GM23338 (cell line): ENCODE measurements at regions not wholly inside any gene's neighbourhood (a gene's known extent, or its start where the extent isn't known, plus 50 kb on each side); places are given as distances from the start of the nearest gene placed in this dataset.

ENCODE experiments used
- ATAC-seq: fragments of 200-7000 bp; cut with Tn5 transposase; 3 replicates; pipeline ENCODE4 v1.9.1; 2020
- DNase-seq: peaks from one replicate; pipeline ENCODE4 v3.0.0-alpha.2; 2015; ENCODE audit warnings: low spot score
- H2AFZ ChIP-seq: fragments of 200-600 bp; sonication (generic); 2 replicates; pipeline ENCODE4 v1.8.0; 2016; ENCODE audit warnings: antibody characterized with exemption, mild to moderate bottlenecking, moderate library complexity
- H3F3A ChIP-seq: fragments of 200-600 bp; sonication (generic); replicated peaks from 2 replicates; pipeline ENCODE4 v1.8.0; 2017; ENCODE audit warnings: antibody characterized with exemption, mixed run types, low read depth
- H3K27ac ChIP-seq: fragments of 200-600 bp; sonication (generic); 2 replicates; pipeline ENCODE4 v1.6.1; 2016; ENCODE audit warnings: low read depth
- H3K27me3 ChIP-seq: fragments of 200-600 bp; sonication (generic); 2 replicates; pipeline ENCODE4 v1.8.0; 2016; ENCODE audit warnings: mild to moderate bottlenecking, mixed run types, moderate library complexity; ENCODE audit not compliant: insufficient read depth
- H3K36me3 ChIP-seq: fragments of 200-600 bp; sonication (generic); 2 replicates; pipeline ENCODE4 v1.8.0; 2016; ENCODE audit warnings: mild to moderate bottlenecking; ENCODE audit not compliant: insufficient read depth
- H3K4me1 ChIP-seq: fragments of 200-600 bp; sonication (generic); 2 replicates; pipeline ENCODE4 v1.8.0; 2016; ENCODE audit warnings: mild to moderate bottlenecking, moderate library complexity; ENCODE audit not compliant: insufficient read depth
- H3K4me2 ChIP-seq: fragments of 200-600 bp; sonication (generic); 2 replicates; pipeline ENCODE4 v1.7.1; 2017; ENCODE audit warnings: mixed run types
- H3K4me3 ChIP-seq: fragments of 200-600 bp; sonication (generic); 2 replicates; pipeline ENCODE4 v1.6.1; 2016; ENCODE audit warnings: mixed run types
- H3K79me2 ChIP-seq: fragments of 200-600 bp; sonication (generic); replicated peaks from 2 replicates; pipeline ENCODE4 v1.8.0; 2017; ENCODE audit warnings: mild to moderate bottlenecking; ENCODE audit not compliant: insufficient read depth
- H3K9me2 ChIP-seq: fragments of 200-600 bp; sonication (generic); 2 replicates; pipeline ENCODE4 v1.8.0; 2017; ENCODE audit not compliant: insufficient read depth
- H4K20me1 ChIP-seq: fragments of 200-600 bp; sonication (generic); replicated peaks from 2 replicates; pipeline ENCODE4 v1.8.0; 2017; ENCODE audit warnings: mild to moderate bottlenecking; ENCODE audit not compliant: insufficient read depth
- H3K27ac Mint-ChIP-seq: 2 replicates; pipeline ENCODE4 v1.8.0; 2020; ENCODE audit warnings: inconsistent platforms, mild to moderate bottlenecking, moderate library complexity, mixed read lengths
- H3K27me3 Mint-ChIP-seq: 3 replicates; pipeline ENCODE4 v1.8.0; 2022; ENCODE audit warnings: low read depth, mild to moderate bottlenecking, moderate library complexity, mixed read lengths, inconsistent platforms; ENCODE audit not compliant: insufficient read depth, poor library complexity
- H3K36me3 Mint-ChIP-seq: 3 replicates; pipeline ENCODE4 v1.8.0; 2021; ENCODE audit warnings: low read depth, mild to moderate bottlenecking, inconsistent platforms, moderate library complexity, mixed read lengths
- H3K4me1 Mint-ChIP-seq: 3 replicates; pipeline ENCODE4 v1.8.0; 2020; ENCODE audit warnings: mild to moderate bottlenecking, inconsistent platforms, mixed read lengths
- H3K4me3 Mint-ChIP-seq: 3 replicates; pipeline ENCODE4 v1.8.0; 2021; ENCODE audit warnings: moderate library complexity, mild to moderate bottlenecking, inconsistent platforms, mixed read lengths
- H3K9me3 Mint-ChIP-seq: 3 replicates; pipeline ENCODE4 v1.8.0; 2020; ENCODE audit warnings: moderate library complexity, mild to moderate bottlenecking, inconsistent platforms, mixed read lengths
- CTCF ChIP-seq, 2 experiments: fragments of 200-600 bp in 1 of 2; sonication (generic) in 1 of 2; conservative IDR thresholded peaks; 2 replicates each; pipeline versions ENCODE4 v1.5.1 to v1.6.1; 2016 to 2017; ENCODE audit warnings: antibody characterized with exemption in 2 of 2, low read depth in 2 of 2, mild to moderate bottlenecking in 2 of 2, moderate library complexity in 1 of 2
- ETS1 ChIP-seq: IDR thresholded peaks from 2 replicates; pipeline ENCODE4 v1.6.1; 2016; ENCODE audit warnings: antibody characterized with exemption
- JUNB ChIP-seq: IDR thresholded peaks from one replicate; pipeline ENCODE4 v1.6.1; 2016; ENCODE audit warnings: antibody characterized with exemption; ENCODE audit not compliant: unreplicated experiment
- POLR2AphosphoS5 ChIP-seq: IDR thresholded peaks from 2 replicates; pipeline ENCODE4 v1.6.1; 2016; ENCODE audit warnings: antibody characterized with exemption, low read depth
- ZNF114 ChIP-seq: fragments of 250-450 bp; sonication (Bioruptor Pico); IDR thresholded peaks from 2 replicates; pipeline ENCODE4 v1.5.0; 2020; ENCODE audit warnings: mild to moderate bottlenecking, moderate library complexity
- ZNF331 ChIP-seq: fragments of 250-450 bp; sonication (Bioruptor Pico); IDR thresholded peaks from 2 replicates; pipeline ENCODE4 v1.5.0; 2020; ENCODE audit warnings: low read depth, mild to moderate bottlenecking, moderate library complexity
- ZNF462 ChIP-seq: fragments of 250-450 bp; sonication (Bioruptor Pico); IDR thresholded peaks from 2 replicates; pipeline ENCODE4 v1.5.0; 2020; ENCODE audit warnings: mild to moderate bottlenecking, moderate library complexity

GRCh38 chr10:118840776-118841468 is 86.2 kb upstream of the CACUL1 start (continued):
- TF ChIP-seq ZNF462 (CRISPR knock-in tag), result no peak
- no peak for TF ChIP-seq ZNF331 (CRISPR knock-in tag)
- no peak for TF ChIP-seq ETS1
- TF ChIP-seq POLR2AphosphoS5, result no peak
- no peak for TF ChIP-seq ZNF114 (CRISPR knock-in tag)

- Histone ChIP-seq H3K4me1 (no peaks in the 10 kb centered on the region), H3K4me3 (no peak overlapping the region), H3K27me3 (no peaks in the 10 kb centered on the region), H3F3A (no peaks in the 10 kb centered on the region), H3K36me3 (no peaks in the 10 kb centered on the region), H3K27ac (no peak overlapping the region), H4K20me1 (no peaks in the 10 kb centered on the region), H3K9me2 (no peaks in the 10 kb centered on the region; the same call in 1 of the 2 replicates), H3K79me2 (no peaks in the 10 kb centered on the region), H3K4me2 (no peak overlapping the region), H2AFZ (no peak overlapping the region)
- Mint-ChIP-seq H3K9me3 (peaks cover 2% of the 10 kb centered on the region; the same call in 1 of the 3 replicates), H3K36me3 (no peaks in the 10 kb centered on the region; the same call in 2 of the 3 replicates), H3K27me3 (peaks cover 3% of the 10 kb centered on the region), H3K27ac (no peak overlapping the region), H3K4me3 (no peak overlapping the region), H3K4me1 (peaks cover 11% of the 10 kb centered on the region)
- DNase-seq, result no peak
- no peak for ATAC-seq
- TF ChIP-seq JUNB, result no peak
- no peak for TF ChIP-seq CTCF (conservative IDR thresholded peaks at IDR 0.05; ENCODE audit: low read depth in 2 of 2)
These were observed 87.3 kb upstream of the CACUL1 start for GRCh38 chr10:118841881-118842605.
